PC-9 (cell line): ENCODE measurements at regions not wholly inside any gene's neighbourhood (a gene's known extent, or its start where the extent isn't known, plus 50 kb on each side); places are given as distances from the start of the nearest gene placed in this dataset.
"Not testable (repeated sequence)": the region's sequence is repeated elsewhere in the genome, so short reads cannot be mapped to it uniquely, and the experiment has no call there.

Experiments
- BruUV-seq: library from RNA; stranded (reverse); fragments of 400-500 nt; replicated peaks from 2 replicates; lab custom pipeline; 2021; lab: Mats Ljungman, UMichigan
- CTCF ChIA-PET: fragments of 300-600 bp; sonication (Branson Sonifier 250); formaldehyde crosslinking; loops from one replicate; lab custom pipeline; 2022; ENCODE audit warnings: antibody characterized with exemption; lab: Charles Lee
- POLR2A ChIA-PET: fragments of 300-600 bp; sonication (Branson Sonifier 250); formaldehyde crosslinking; loops from one replicate; lab custom pipeline; 2022; ENCODE audit warnings: antibody characterized with exemption; ENCODE audit not compliant: unreplicated experiment; lab: Charles Lee
- DNase-seq, 2 experiments: peaks; one replicate each; pipeline versions ENCODE4 v3.0.0 to v3.0.0-alpha.2; 2015 to 2022; ENCODE audit warnings: mixed read lengths in 1 of 2
- H2AFZ ChIP-seq: fragments of 200-600 bp; sonication (generic); 2 replicates; pipeline ENCODE4 v1.8.1; 2017; ENCODE audit warnings: antibody characterized with exemption
- H3F3A ChIP-seq: fragments of 200-600 bp; sonication (generic); 2 replicates; pipeline ENCODE4 v1.8.1; 2017; ENCODE audit warnings: antibody characterized with exemption, mild to moderate bottlenecking, low read depth; ENCODE audit not compliant: insufficient read depth
- H3K27ac ChIP-seq: fragments of 200-600 bp; sonication (generic); 2 replicates; pipeline ENCODE4 v1.6.1; 2016; ENCODE audit warnings: mixed run types
- H3K27me3 ChIP-seq: fragments of 200-600 bp; sonication (generic); 2 replicates; pipeline ENCODE4 v1.6.1; 2016; ENCODE audit warnings: low read depth, mixed run types; ENCODE audit not compliant: insufficient read depth
- H3K36me3 ChIP-seq: fragments of 200-600 bp; sonication (generic); 2 replicates; pipeline ENCODE4 v1.6.1; 2016; ENCODE audit warnings: low read depth, mixed run types
- H3K4me1 ChIP-seq: fragments of 200-600 bp; sonication (generic); replicated peaks from 2 replicates; pipeline ENCODE4 v1.6.1; 2016; ENCODE audit warnings: mixed run types; ENCODE audit not compliant: insufficient read depth
- H3K4me2 ChIP-seq: fragments of 200-600 bp; sonication (generic); 2 replicates; pipeline ENCODE4 v1.6.1; 2017; ENCODE audit warnings: mixed run types
- H3K4me3 ChIP-seq: fragments of 200-600 bp; sonication (generic); 2 replicates; pipeline ENCODE4 v1.6.1; 2016; ENCODE audit warnings: mixed run types
- H3K79me2 ChIP-seq: fragments of 200-600 bp; sonication (generic); 2 replicates; pipeline ENCODE4 v1.6.1; 2017; ENCODE audit warnings: low read depth, mixed run types
- H3K9me2 ChIP-seq: fragments of 200-600 bp; sonication (generic); 2 replicates; pipeline ENCODE4 v1.8.1; 2017; ENCODE audit warnings: mild to moderate bottlenecking; ENCODE audit not compliant: insufficient read depth
- H3K9me3 ChIP-seq: fragments of 200-600 bp; sonication (generic); 2 replicates; pipeline ENCODE4 v1.8.1; 2016; ENCODE audit warnings: low read depth; ENCODE audit not compliant: insufficient read depth
- H4K20me1 ChIP-seq: fragments of 200-600 bp; sonication (generic); 2 replicates; pipeline ENCODE4 v1.8.1; 2017; ENCODE audit not compliant: insufficient read depth
- EZH2 ChIP-seq: fragments of 200-600 bp; sonication (generic); IDR thresholded peaks from 2 replicates; pipeline ENCODE4 v1.8.0; 2017; ENCODE audit warnings: antibody characterized with exemption, low read depth
- intact Hi-C: fragments of 100-400 bp; cut with micrococcal nuclease; formaldehyde crosslinking; loops from one replicate; pipeline ENCODE4 v1.10.0; 2022; ENCODE audit not compliant: unreplicated experiment
- TF ChIP-seq, protein P1 (sequence below): fragments of 200-600 bp; sonication (generic); conservative IDR thresholded peaks from 2 replicates; pipeline ENCODE4 v1.6.1; 2017; ENCODE audit warnings: mixed run types, antibody characterized with exemption, mild to moderate bottlenecking, moderate library complexity

- Histone ChIP-seq H3K4me3 (no peak overlapping the region), H3K9me3 (no peaks in the 10 kb centered on the region), H4K20me1 (no peaks in the 10 kb centered on the region), H3F3A (no peaks in the 10 kb centered on the region), H3K79me2 (no peaks in the 10 kb centered on the region), H3K9me2 (no peaks in the 10 kb centered on the region), H3K36me3 (no peaks in the 10 kb centered on the region), H3K27me3 (no peaks in the 10 kb centered on the region), H3K27ac (no peak overlapping the region), H2AFZ (no peak overlapping the region), H3K4me1 (no peaks in the 10 kb centered on the region), H3K4me2 (no peak overlapping the region)
- POLR2A ChIA-PET = no interaction called here
- BruUV-seq = no TSS peak
- CTCF ChIA-PET = no interaction called here
- no peak for DNase-seq
- TF ChIP-seq, protein P1, sequence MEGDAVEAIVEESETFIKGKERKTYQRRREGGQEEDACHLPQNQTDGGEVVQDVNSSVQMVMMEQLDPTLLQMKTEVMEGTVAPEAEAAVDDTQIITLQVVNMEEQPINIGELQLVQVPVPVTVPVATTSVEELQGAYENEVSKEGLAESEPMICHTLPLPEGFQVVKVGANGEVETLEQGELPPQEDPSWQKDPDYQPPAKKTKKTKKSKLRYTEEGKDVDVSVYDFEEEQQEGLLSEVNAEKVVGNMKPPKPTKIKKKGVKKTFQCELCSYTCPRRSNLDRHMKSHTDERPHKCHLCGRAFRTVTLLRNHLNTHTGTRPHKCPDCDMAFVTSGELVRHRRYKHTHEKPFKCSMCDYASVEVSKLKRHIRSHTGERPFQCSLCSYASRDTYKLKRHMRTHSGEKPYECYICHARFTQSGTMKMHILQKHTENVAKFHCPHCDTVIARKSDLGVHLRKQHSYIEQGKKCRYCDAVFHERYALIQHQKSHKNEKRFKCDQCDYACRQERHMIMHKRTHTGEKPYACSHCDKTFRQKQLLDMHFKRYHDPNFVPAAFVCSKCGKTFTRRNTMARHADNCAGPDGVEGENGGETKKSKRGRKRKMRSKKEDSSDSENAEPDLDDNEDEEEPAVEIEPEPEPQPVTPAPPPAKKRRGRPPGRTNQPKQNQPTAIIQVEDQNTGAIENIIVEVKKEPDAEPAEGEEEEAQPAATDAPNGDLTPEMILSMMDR = no peak
- intact Hi-C loops = no loop called here
These were observed 151.8 kb downstream of the PTPRU start for GRCh38 chr1:29388170-29388569.

DNA sequence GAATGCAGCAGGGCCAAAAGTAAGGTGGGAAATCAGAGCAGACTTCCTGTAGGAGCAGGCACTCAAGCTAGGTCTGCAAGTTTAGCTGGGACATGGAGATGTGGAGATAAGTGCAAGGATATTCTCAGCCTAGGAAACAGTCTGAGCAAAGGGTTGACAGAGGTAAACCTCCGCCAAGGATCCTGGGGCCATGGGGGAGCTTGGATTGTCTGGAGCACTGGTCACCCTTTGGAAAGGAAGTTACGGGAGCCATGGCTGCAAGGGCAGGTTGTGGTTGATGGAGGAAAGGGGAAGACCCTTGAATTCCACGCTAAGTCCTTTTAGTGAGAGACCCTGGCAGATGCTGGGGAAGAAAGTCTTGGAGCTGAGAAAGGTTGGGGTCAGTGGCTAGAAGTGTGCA, 150.9 kb downstream of the PTPRU start:
- ChIA-PET POLR2A (no interaction called here), CTCF (interaction anchor here (0.6 kb wide), 1 partner anchor 58 kb away, joined by 3 read pairs; no protein-coding TSS in a partner anchor)
- intact Hi-C loops = no loop called here
- Histone ChIP-seq H3K27me3 (no peaks in the 10 kb centered on the region), H3F3A (no peaks in the 10 kb centered on the region), H4K20me1 (no peaks in the 10 kb centered on the region), H3K4me3 (no peak overlapping the region), H3K27ac (no peak overlapping the region), H3K79me2 (no peaks in the 10 kb centered on the region), H2AFZ (no peak overlapping the region), H3K9me2 (no peaks in the 10 kb centered on the region), H3K9me3 (no peaks in the 10 kb centered on the region), H3K4me1 (no peaks in the 10 kb centered on the region), H3K4me2 (no peak overlapping the region), H3K36me3 (no peaks in the 10 kb centered on the region)
- DNase-seq = no peak
- BruUV-seq = no TSS peak
- TF ChIP-seq EZH2 = no peak
- TF ChIP-seq, protein P1 = no peak

DNA sequence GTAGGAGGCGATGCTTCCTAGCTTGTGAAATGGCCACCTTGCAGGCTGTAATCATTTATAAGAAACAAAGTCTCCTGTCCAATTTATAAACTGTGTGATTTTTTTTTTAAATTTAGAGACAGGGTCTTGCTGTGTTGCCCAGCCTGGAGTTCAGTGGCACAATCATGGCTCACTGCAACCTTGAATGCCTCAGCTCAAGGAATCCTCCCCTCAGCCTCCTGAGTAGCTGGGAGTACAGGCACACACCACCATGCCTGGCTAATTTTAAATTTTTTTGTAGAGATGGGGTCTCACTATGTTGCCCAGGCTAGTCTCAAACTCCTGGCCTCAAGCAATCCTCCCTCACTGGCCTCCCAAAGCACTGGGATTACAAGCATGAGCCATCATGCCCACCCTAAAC, 150.1 kb downstream of the PTPRU start:
- H4K20me1 ChIP-seq, POLR2A ChIA-PET, H3K4me3 ChIP-seq, H3K27ac ChIP-seq, H3K4me2 ChIP-seq, H3K27me3 ChIP-seq, H3K4me1 ChIP-seq, intact Hi-C loops, H3F3A ChIP-seq, H2AFZ ChIP-seq, H3K36me3 ChIP-seq, H3K9me3 ChIP-seq, H3K9me2 ChIP-seq, DNase-seq, BruUV-seq, H3K79me2 ChIP-seq: not testable (repeated sequence)
- CTCF ChIA-PET = interaction anchor here (0.7 kb wide), 1 partner anchor 104 kb away, joined by 6 read pairs; no protein-coding TSS in a partner anchor

GRCh38 chr1:29385966-29386365, 149.6 kb downstream of the PTPRU start:
- CTCF ChIA-PET = no interaction called here
- no peaks in the 10 kb centered on the region for H3K27me3 ChIP-seq
- BruUV-seq = no TSS peak
- no peaks in the 10 kb centered on the region for H3F3A ChIP-seq
- H4K20me1 ChIP-seq = no peaks in the 10 kb centered on the region
- no peak for TF ChIP-seq EZH2
- TF ChIP-seq, protein P1 = no peak
- no peak for DNase-seq
- no peaks in the 10 kb centered on the region for H3K36me3 ChIP-seq
- no peak overlapping the region for H3K4me2 ChIP-seq
- H3K9me3 ChIP-seq = no peaks in the 10 kb centered on the region
- no peak overlapping the region for H3K4me3 ChIP-seq
- intact Hi-C loops = no loop called here
- no peak overlapping the region for H2AFZ ChIP-seq
- no peak overlapping the region for H3K27ac ChIP-seq
- H3K4me1 ChIP-seq = no peaks in the 10 kb centered on the region
- no peaks in the 10 kb centered on the region for H3K79me2 ChIP-seq
- POLR2A ChIA-PET = no interaction called here
- H3K9me2 ChIP-seq = no peaks in the 10 kb centered on the region
